Endothelial cell of umbilical vein (primary cell): ENCODE measurements at regions not wholly inside any gene's neighbourhood (a gene's known extent, or its start where the extent isn't known, plus 50 kb on each side); places are given as distances from the start of the nearest gene placed in this dataset.

Experiments used
- CTCF ChIP-seq, 2 donors: IDR thresholded peaks; 1 replicate in 1 of 2; 2 replicates in 1 of 2; pipeline ENCODE4 v1.5.1; 2011; ENCODE audit warnings: low read length in 2 of 2, mild to moderate bottlenecking in 2 of 2, moderate library complexity in 2 of 2, control low read depth in 1 of 2, inconsistent platforms in 1 of 2, low read depth in 1 of 2; ENCODE audit not compliant: insufficient read depth in 1 of 2; ENCODE audit errors: extremely low read depth in 1 of 2
- EZH2 ChIP-seq: IDR thresholded peaks from 2 replicates; pipeline ENCODE4 v1.6.1; 2012; ENCODE audit warnings: borderline replicate concordance, low read depth, mild to moderate bottlenecking, moderate library complexity, low read length, inconsistent platforms; ENCODE audit not compliant: severe bottlenecking
- FOS ChIP-seq: IDR thresholded peaks from 2 replicates; pipeline ENCODE4 v1.6.1; 2011; ENCODE audit warnings: mild to moderate bottlenecking, low read length, moderate library complexity, borderline replicate concordance; ENCODE audit not compliant: insufficient read depth
- GATA2 ChIP-seq: IDR thresholded peaks from 2 replicates; pipeline ENCODE4 v1.7.0; 2011; ENCODE audit warnings: low read depth, mild to moderate bottlenecking, moderate library complexity, mixed read lengths, low read length; ENCODE audit not compliant: insufficient read length, insufficient read depth
- JUN ChIP-seq: IDR thresholded peaks from 2 replicates; pipeline ENCODE4 v1.6.1; 2011; ENCODE audit warnings: borderline replicate concordance, low read depth; ENCODE audit not compliant: insufficient read length, insufficient read depth
- MAX ChIP-seq: IDR thresholded peaks from 2 replicates; pipeline ENCODE4 v1.6.1; 2011; ENCODE audit not compliant: insufficient read depth, insufficient read length
- POLR2A ChIP-seq: IDR thresholded peaks from 2 replicates; pipeline ENCODE4 v1.6.1; 2012; ENCODE audit warnings: low read depth, mild to moderate bottlenecking, control low read depth, low read length
- POLR2AphosphoS5 ChIP-seq: IDR thresholded peaks from 2 replicates; pipeline ENCODE4 v1.6.1; 2012; ENCODE audit warnings: low read depth, mild to moderate bottlenecking, control low read depth, low read length, moderate library complexity; ENCODE audit not compliant: insufficient read depth

GRCh38 chr2:176565641-176566323 is 296.5 kb downstream of the MTX2 start:
- TF ChIP-seq CTCF (IDR thresholded peaks at IDR 0.05; ENCODE audit: extremely low read depth in 1 of 2, insufficient read depth in 1 of 2, low read depth in 1 of 2, low read length in 2 of 2), result no peak
- TF ChIP-seq EZH2, result no peak
- no peak for TF ChIP-seq POLR2A
- TF ChIP-seq POLR2AphosphoS5, result peak; percentile 62
- TF ChIP-seq JUN, result peak; percentile 53
- TF ChIP-seq MAX, result peak; percentile 82
- no peak for TF ChIP-seq FOS
- no peak for TF ChIP-seq GATA2
